ENCODE measurements at regions not wholly inside any gene's neighbourhood (a gene's known extent, or its start where the extent isn't known, plus 50 kb on each side); places are given as distances from the start of the nearest gene placed in this dataset.

GRCh38 chr21:27700974-27701614 is 734.2 kb upstream of the ADAMTS5 start:
- H3K27me3 ChIP-seq (replicated peaks; ENCODE audit: insufficient read depth, low read depth, low read length, poor library complexity), result no peaks in the 10 kb centered on the region
- peak; percentile 84 for DNase-seq (ENCODE audit: low spot score)
- BruUV-seq (replicated peaks), result no TSS peak

GRCh38 chr21:27695246-27695645 is 728.4 kb upstream of the ADAMTS5 start:
- ChIA-PET POLR2A (ENCODE audit: low non-redundant PET) (no interaction called here), CTCF (no interaction called here)

More at GRCh38 chr21:27700974-27701614, 734.2 kb upstream of the ADAMTS5 start:
- no peak for TF ChIP-seq EZH2 (IDR thresholded peaks at IDR 0.05; ENCODE audit: borderline replicate concordance, low read depth, low read length, poor library complexity, severe bottlenecking)
- TF ChIP-seq, protein P1, sequence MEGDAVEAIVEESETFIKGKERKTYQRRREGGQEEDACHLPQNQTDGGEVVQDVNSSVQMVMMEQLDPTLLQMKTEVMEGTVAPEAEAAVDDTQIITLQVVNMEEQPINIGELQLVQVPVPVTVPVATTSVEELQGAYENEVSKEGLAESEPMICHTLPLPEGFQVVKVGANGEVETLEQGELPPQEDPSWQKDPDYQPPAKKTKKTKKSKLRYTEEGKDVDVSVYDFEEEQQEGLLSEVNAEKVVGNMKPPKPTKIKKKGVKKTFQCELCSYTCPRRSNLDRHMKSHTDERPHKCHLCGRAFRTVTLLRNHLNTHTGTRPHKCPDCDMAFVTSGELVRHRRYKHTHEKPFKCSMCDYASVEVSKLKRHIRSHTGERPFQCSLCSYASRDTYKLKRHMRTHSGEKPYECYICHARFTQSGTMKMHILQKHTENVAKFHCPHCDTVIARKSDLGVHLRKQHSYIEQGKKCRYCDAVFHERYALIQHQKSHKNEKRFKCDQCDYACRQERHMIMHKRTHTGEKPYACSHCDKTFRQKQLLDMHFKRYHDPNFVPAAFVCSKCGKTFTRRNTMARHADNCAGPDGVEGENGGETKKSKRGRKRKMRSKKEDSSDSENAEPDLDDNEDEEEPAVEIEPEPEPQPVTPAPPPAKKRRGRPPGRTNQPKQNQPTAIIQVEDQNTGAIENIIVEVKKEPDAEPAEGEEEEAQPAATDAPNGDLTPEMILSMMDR (conservative IDR thresholded peaks at IDR 0.05; ENCODE audit: low read depth, low read length), result peak; percentile 86
- Histone ChIP-seq H3K9me3 (ENCODE audit: low read depth, low read length, poor library complexity, severe bottlenecking) (no peaks in the 10 kb centered on the region), H3K4me1 (ENCODE audit: insufficient read depth, low read length, poor library complexity, severe bottlenecking) (no peaks in the 10 kb centered on the region), H3K36me3 (ENCODE audit: insufficient read depth, low read length, poor library complexity, severe bottlenecking) (no peaks in the 10 kb centered on the region), H3K4me3 (ENCODE audit: low read depth, low read length, poor library complexity, severe bottlenecking) (no peak overlapping the region), H3K27ac (ENCODE audit: low read depth, low read length, poor library complexity, severe bottlenecking) (no peak overlapping the region)
- intact Hi-C loops (cut with micrococcal nuclease; ENCODE audit: unreplicated experiment), result loop anchor here (1.0 to 5.0 kb wide), 4 partner anchors 351 to 930 kb away; no protein-coding TSS in a partner anchor
- ChIA-PET POLR2A (ENCODE audit: low non-redundant PET) (no interaction called here), CTCF (interaction anchor here (0.6 to 1.4 kb wide), 5 partner anchors 315 to 1044 kb away, joined by 3 to 5 read pairs (median 3); no protein-coding TSS in a partner anchor)

GRCh38 chr21:27694667-27695066 is 727.8 kb upstream of the ADAMTS5 start:
- ChIA-PET CTCF (no interaction called here), POLR2A (ENCODE audit: low non-redundant PET) (no interaction called here)
- no peak overlapping the region for H3K27ac ChIP-seq (ENCODE audit: low read depth, low read length, poor library complexity, severe bottlenecking)
- no peaks in the 10 kb centered on the region for H3K4me1 ChIP-seq (ENCODE audit: insufficient read depth, low read length, poor library complexity, severe bottlenecking)
- no peaks in the 10 kb centered on the region for H3K36me3 ChIP-seq (ENCODE audit: insufficient read depth, low read length, poor library complexity, severe bottlenecking)
- no peak overlapping the region for H3K4me3 ChIP-seq (ENCODE audit: low read depth, low read length, poor library complexity, severe bottlenecking)
- no peaks in the 10 kb centered on the region for H3K27me3 ChIP-seq (replicated peaks; ENCODE audit: insufficient read depth, low read depth, low read length, poor library complexity)
- H3K9me3 ChIP-seq (ENCODE audit: low read depth, low read length, poor library complexity, severe bottlenecking), result no peaks in the 10 kb centered on the region
- no peak for TF ChIP-seq EZH2 (IDR thresholded peaks at IDR 0.05; ENCODE audit: borderline replicate concordance, low read depth, low read length, poor library complexity, severe bottlenecking)
- TF ChIP-seq, protein P1 (conservative IDR thresholded peaks at IDR 0.05; ENCODE audit: low read depth, low read length), result no peak
- BruUV-seq (replicated peaks), result no TSS peak
- intact Hi-C loops (cut with micrococcal nuclease; ENCODE audit: unreplicated experiment), result no loop called here
- DNase-seq (ENCODE audit: low spot score), result no peak

More at GRCh38 chr21:27695246-27695645, 728.4 kb upstream of the ADAMTS5 start:
- TF ChIP-seq EZH2 (IDR thresholded peaks at IDR 0.05; ENCODE audit: borderline replicate concordance, low read depth, low read length, poor library complexity, severe bottlenecking), result no peak
- TF ChIP-seq, protein P1 (conservative IDR thresholded peaks at IDR 0.05; ENCODE audit: low read depth, low read length), result no peak
- H3K4me3 ChIP-seq (ENCODE audit: low read depth, low read length, poor library complexity, severe bottlenecking), result no peak overlapping the region
- H3K36me3 ChIP-seq (ENCODE audit: insufficient read depth, low read length, poor library complexity, severe bottlenecking), result no peaks in the 10 kb centered on the region
- BruUV-seq (replicated peaks), result no TSS peak
- no peak overlapping the region for H3K27ac ChIP-seq (ENCODE audit: low read depth, low read length, poor library complexity, severe bottlenecking)
- no peaks in the 10 kb centered on the region for H3K4me1 ChIP-seq (ENCODE audit: insufficient read depth, low read length, poor library complexity, severe bottlenecking)
- DNase-seq (ENCODE audit: low spot score), result no peak
- H3K9me3 ChIP-seq (ENCODE audit: low read depth, low read length, poor library complexity, severe bottlenecking), result no peaks in the 10 kb centered on the region
- intact Hi-C loops (cut with micrococcal nuclease; ENCODE audit: unreplicated experiment), result no loop called here
- no peaks in the 10 kb centered on the region for H3K27me3 ChIP-seq (replicated peaks; ENCODE audit: insufficient read depth, low read depth, low read length, poor library complexity)

Measured in A673 (cell line).